IPS DF 19.7 (cell line): ENCODE measurements at regions not wholly inside any gene's neighbourhood (a gene's known extent, or its start where the extent isn't known, plus 50 kb on each side); places are given as distances from the start of the nearest gene placed in this dataset.

Experiments
- DNase-seq: peaks from one replicate; pipeline ENCODE4 v3.0.0-alpha.2; 2013; ENCODE audit warnings: low read depth, low spot score

DNA sequence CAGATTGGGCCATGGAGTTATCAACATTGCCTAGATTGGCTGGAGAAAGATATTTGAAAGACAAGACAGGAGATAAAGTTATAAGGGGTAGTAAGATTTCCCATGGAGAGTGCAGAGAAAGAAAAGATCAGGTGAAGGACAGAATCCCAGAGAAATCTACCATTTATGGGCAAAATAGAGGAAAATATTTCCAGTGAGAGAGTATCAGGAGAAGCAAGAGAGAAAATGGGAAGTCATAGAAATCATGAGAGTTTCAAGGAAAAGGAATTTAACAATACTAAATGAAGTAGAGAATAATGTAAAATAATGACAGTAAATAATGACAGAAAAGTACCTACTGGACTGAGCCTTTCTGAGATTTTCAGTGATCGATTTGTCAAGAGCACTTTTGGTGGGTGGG is 447.6 kb upstream of the CHST9 start:
- DNase-seq: no peak

DNA sequence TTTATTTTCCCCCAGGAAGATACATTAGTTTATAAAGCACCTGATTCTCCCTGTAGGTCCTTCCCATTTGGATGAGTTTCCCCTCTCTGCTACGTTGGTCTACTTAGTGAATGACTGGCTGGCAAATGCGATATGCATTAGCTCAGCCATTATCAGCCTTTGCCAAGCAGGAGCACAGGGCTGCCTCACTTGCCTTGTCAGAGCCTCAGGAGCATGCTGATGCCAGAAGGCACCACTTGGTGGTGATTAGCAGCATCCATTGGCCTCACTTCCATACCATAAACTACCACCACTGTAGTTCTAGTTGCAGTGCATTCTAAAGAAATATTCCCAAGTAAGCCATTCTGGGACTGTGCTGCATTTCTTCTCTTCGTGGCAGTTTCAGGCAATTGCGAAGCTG is 442.8 kb upstream of the CHST9 start:
- DNase-seq: peak; percentile 20

DNA sequence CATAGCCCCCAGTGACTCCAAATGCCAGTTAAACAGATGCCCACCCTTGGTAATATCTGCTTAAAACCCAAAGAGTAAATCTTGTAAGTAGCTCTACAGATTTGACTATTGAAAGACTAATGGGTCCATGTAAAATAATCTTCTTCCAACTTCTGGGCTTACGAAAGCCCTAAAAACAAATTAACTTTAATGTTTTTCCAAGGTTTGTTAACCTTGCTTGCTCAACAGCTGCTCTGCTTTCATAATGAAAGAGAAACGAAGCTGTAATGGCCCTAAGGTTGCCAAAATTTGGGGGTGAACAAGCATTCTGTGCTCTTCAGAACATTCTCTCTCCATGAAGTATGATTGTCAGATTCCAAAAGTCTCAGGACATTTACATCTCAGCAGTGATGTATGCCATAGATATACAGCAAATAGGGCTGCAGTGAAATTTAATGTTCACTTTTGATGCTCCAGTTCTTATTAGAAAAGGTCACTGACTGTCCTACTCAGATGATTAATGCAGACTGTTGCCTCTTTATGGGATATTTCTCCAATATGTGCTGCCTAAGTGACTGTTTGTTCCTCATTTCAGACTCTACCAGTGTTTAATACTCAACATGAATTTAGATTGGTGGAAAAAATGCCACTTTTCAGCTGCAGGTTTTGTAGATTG is 436.3 kb upstream of the CHST9 start:
- no peak for DNase-seq

DNA sequence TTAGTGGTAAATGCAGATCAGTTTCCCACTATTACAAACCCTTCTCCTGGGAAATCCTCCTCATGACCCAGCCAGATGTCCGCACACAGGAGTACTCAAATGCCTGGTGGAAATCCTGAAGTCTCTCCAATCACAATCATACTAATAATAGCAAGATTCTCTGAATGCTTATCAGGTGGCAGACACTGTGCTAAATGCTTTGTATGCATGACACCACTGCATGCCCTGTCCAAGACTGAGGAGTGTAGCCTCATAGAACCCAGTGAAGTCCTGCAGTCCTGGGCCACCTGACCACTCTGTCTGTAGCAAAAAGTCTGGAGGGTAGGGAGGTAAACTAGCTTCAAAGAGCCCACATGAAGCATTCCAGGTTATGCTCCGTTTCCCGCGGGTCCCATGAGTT is 434.8 kb upstream of the CHST9 start:
- no peak for DNase-seq

DNA sequence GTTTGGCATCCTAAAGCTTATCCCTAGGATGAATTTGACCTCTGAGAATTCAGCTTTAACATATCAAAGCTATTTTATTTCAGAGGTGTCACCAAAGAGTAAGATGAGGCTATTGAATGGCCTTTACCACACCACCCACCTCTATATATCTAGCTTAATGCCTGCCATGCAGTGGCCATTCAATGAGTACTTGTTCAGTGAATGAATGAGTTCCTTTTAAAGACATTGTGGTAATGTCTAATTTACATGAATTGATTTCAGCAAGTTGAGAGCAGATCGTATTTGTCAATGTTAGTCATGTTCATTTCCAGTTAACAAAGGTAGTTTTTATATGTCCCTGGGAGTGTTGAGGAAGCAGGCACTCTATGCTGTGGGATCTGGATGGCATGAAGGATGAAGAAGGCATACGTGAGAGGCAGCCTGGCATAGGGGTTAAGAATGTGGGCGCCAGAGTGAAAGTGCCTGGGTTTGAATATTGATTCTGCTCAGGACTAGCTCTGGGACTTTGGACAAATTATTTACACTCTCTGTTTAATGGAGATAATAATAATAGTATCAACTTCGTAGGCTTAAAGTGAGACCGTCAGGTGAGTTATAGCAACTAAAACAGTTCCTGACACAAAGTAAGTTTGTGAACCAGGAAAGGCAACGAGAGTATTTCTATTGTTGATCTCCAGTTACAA is 434.1 kb upstream of the CHST9 start:
- DNase-seq: no peak

DNA sequence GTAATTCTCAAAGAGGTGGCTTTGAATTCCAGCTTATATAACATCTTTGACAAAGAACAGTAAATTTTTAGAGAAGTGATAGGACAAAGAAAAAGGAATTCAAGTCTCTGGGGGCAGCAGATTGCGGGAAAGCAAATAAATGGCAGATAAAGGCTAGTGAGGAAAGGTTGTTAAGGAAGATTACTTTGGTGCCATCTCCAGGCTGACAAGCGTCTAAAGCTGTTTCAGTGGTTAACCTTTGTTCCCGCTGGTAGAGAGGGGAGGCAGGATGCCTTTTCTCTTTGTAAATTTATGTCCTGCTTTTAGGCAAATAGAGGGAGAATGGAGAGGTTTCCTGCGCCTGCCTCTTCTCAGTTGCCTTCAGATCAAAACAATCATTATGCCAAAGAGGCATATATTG is 431.2 kb upstream of the CHST9 start:
- DNase-seq: no peak

DNA sequence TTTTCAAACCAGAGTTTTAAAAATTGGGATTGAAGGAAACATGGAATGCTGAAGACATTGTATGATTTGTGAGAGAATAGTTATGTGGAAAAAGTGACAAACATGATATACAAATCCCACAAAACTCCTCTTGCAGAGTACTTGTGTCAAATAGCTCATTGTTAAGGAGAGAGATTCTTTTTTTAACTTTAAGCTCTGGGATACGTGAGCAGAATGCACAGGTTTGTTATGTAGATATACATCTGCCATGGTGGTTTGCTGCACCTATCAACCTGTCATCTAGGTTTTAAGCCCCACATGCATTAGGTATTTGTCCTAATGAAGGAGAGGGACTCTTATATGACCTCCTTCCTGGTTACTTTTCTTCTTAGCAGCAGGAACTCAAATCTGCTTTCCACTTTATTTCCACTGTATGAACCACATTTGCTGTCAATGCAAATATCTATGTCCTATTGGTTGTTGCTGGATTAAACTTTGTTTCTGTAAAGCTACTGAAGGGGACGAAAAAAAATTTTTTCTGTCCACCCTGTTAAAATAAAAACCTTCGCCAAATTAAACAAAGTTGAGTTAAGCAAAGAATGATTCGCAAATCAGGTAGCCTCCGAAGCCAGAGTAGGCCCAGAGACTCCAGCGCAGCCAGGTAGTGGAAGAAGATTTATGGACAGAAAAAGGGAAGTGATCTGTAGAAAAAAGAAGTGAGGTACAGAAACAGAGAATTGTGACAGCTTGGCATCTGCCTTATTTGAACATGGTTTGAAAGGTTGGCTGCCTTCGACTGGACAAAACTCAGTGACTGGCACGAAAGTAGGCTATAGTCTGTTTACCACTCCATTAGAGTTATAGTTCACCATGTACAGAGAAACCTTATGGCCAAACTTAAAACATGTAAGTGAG is 430.1 kb upstream of the CHST9 start:
- no peak for DNase-seq

DNA sequence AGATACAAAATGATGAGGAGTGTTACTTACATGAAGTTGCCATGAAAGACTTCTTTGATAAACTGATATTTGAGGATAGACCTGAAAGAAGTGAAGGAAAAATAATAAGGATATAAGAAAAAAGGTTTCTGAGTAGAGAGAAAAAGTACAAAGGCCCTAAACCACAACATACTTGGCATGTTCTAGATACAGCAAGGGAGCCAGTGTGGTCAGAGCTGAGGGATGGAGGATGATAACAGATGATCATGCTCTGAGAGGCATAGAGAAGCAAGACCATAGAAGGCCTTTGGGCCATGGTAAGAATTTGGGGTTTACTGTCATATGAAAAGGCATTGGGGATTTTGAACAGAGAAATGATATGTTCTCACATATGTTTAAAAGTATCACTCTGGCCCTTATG is 424.1 kb upstream of the CHST9 start:
- no peak for DNase-seq

DNA sequence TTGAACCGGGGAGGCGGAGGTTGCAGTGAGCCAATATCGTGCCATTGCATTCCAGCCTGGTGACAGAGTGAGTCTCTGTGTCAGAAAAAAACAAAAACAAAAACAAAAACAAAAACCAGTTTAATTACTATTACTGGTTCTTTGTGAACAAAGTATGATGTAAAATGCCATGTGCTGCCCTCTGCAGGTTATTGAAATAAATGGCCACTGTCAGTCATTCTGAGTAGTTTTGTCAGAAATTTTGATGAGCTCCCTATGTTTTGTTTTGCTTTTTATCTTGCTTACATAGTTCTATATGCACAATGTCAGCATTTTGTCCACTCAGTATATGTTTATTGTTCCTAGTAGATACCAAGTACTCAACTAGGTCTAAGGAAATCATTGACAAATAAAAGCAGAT is 423.6 kb upstream of the CHST9 start:
- DNase-seq: no peak

DNA sequence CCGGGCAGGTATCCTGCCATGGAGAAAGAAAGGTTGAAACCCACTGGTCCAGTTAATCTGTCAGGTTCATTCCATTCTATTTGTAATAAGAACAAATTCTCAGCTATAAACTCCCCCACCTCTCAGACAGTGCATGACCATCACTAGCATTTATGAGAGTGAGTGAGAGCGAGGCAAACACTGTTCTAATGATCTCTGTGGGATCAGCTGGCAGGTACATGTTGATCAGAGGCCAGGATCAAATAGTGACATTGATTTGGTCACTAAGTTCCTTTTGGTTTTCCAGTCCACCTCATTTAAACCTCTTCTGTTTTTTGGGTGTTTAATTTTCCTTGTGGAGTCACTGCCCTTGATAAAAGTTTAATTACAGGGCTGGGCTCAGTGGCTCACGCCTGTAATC is 423.1 kb upstream of the CHST9 start:
- DNase-seq: no peak

DNA sequence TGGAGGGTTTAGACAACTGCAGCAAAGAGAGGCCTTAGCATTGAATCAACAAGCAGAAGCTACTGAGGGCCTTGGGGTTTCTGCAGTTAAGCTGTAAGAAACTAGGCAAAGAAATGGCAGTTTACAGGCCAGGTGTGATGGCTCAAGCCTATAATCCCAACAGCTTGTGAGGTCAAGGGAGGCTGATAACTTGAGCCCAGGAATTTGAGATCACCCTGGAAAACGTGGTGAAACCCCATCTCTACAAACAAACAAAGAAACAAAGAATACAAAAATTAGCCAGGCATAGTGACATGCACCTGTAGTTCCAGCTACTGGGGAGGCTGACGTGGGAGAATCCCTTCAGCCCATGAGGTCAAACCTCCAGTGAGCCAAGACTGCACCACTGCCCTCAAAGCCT is 421.6 kb upstream of the CHST9 start:
- DNase-seq: no peak

DNA sequence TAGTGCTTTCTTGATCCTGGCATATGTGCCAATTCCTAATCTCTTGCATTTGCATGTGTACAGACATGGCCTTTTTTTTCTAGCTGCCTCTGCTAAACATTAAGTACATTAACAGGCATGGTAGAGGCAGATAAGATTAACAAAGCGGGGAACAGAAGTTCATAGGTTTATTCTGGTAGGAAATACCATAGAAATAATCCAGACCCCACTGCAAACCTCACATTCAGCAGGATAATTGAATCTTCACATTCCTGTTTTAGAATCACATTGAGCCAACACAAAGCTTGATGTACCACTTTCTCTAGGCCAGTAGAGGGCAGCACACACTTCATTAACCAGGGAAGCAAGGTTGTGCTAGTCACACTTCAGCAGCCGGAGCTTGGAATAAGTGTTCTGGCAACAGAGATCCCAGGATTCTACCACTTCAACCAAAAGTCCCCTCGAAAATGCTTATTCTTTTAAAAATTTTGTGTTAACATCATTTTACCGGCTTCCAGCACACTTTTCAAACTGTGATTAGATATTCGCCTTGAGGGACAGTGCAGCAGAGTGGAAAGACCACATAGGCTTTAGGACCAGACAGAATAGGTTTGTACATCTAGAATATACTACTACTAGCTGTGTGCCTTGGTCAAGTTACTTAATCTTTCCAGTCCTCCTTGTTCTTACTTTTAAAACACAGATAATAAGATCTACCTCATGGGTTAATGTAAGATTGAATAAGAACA is 420.2 kb upstream of the CHST9 start:
- peak; percentile 60 for DNase-seq

GRCh38 chr18:27604583-27604982 is 419.5 kb upstream of the CHST9 start:
- DNase-seq: peak; percentile 17

GRCh38 chr18:27602092-27602491 is 417.0 kb upstream of the CHST9 start:
- DNase-seq: no peak

- DNase-seq: no peak
Observed at GRCh38 chr18:27600245-27600644, 415.1 kb upstream of the CHST9 start.

GRCh38 chr18:27599202-27599829 is 414.2 kb upstream of the CHST9 start:
- no peak for DNase-seq

- no peak for DNase-seq
Observed at GRCh38 chr18:27595113-27595838, 410.2 kb upstream of the CHST9 start.

DNA sequence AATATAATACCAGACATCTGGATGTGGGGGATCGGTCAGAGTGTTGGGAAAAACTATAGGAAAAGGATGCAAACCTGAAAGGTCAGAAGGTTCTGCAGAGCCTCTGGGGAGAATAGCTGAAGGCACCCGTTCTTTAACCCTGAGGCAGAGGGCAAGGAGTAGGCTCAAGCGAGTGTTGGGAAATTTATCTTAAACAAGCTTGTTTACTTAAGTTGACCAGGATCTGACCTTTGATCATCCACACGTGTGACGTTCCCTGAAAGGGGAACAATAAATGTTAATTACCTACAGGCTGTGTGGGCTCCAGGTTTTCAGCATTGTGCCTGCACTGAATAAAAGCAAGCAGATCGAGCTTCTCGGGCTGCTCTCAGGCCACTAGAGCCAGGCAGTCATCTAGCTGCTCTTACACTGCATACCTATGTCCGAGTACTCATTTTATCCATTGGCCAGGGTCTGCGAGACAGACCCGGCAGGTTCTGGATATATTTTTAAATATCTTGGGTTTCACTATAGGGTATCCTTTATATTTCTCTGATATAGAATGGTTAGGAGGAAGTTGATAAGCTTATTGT is 400.6 kb upstream of the CHST9 start:
- no peak for DNase-seq

- no peak for DNase-seq
Observed at GRCh38 chr18:27583466-27583865, 398.4 kb upstream of the CHST9 start.

GRCh38 chr18:27582760-27583412 is 397.8 kb upstream of the CHST9 start:
- no peak for DNase-seq
